Esophagus mucosa (tissue), 1 donor: ENCODE measurements at regions not wholly inside any gene's neighbourhood (a gene's known extent, or its start where the extent isn't known, plus 50 kb on each side); places are given as distances from the start of the nearest gene placed in this dataset.
"Not testable (repeated sequence)": the region's sequence is repeated elsewhere in the genome, so short reads cannot be mapped to it uniquely, and the experiment has no call there.

Source experiments
- ATAC-seq: fragments of 200-7000 bp; cut with Tn5 transposase; one replicate; pipeline ENCODE4 v1.9.1; 2020
- donor health status: DM: yes; HTN: yes; CAD: no.

GRCh38 chr10:42367532-42368230 is 270.7 kb downstream of the ZNF33B start:
- peak; percentile 97 for ATAC-seq

- no peak for ATAC-seq
Measured at GRCh38 chr10:42351745-42352144, 286.6 kb downstream of the ZNF33B start.

- ATAC-seq = not testable (repeated sequence)
Measured at GRCh38 chr10:42336593-42337337, 301.6 kb downstream of the ZNF33B start.

GRCh38 chr10:42335653-42336296 is 302.6 kb downstream of the ZNF33B start:
- ATAC-seq = not testable (repeated sequence)

- ATAC-seq = no peak
Measured at GRCh38 chr10:42304341-42304740, 334.0 kb downstream of the ZNF33B start.

- not testable (repeated sequence) for ATAC-seq
Measured at GRCh38 chr10:42281896-42282295, 356.5 kb downstream of the ZNF33B start.

GRCh38 chr10:42269788-42270187 is 368.6 kb downstream of the ZNF33B start:
- ATAC-seq = not testable (repeated sequence)

- not testable (repeated sequence) for ATAC-seq
Measured at GRCh38 chr10:42263259-42263658, 375.1 kb downstream of the ZNF33B start.

GRCh38 chr10:42243002-42243401 is 395.4 kb downstream of the ZNF33B start:
- not testable (repeated sequence) for ATAC-seq

GRCh38 chr10:42242135-42242805 is 396.1 kb downstream of the ZNF33B start:
- ATAC-seq = no peak

GRCh38 chr10:42236401-42236800 is 402.0 kb downstream of the ZNF33B start:
- not testable (repeated sequence) for ATAC-seq

GRCh38 chr10:42235736-42236135 is 402.6 kb downstream of the ZNF33B start:
- ATAC-seq = not testable (repeated sequence)

- not testable (repeated sequence) for ATAC-seq
Measured at GRCh38 chr10:42235241-42235640, 403.1 kb downstream of the ZNF33B start.

- not testable (repeated sequence) for ATAC-seq
Measured at GRCh38 chr10:42234506-42234905, 403.9 kb downstream of the ZNF33B start.

GRCh38 chr10:42233461-42234206 is 404.7 kb downstream of the ZNF33B start:
- not testable (repeated sequence) for ATAC-seq

- ATAC-seq = not testable (repeated sequence)
Measured at GRCh38 chr10:42232955-42233354, 405.4 kb downstream of the ZNF33B start.

GRCh38 chr10:42230812-42231211 is 407.6 kb downstream of the ZNF33B start:
- ATAC-seq = not testable (repeated sequence)

- not testable (repeated sequence) for ATAC-seq
Measured at GRCh38 chr10:42230115-42230514, 408.3 kb downstream of the ZNF33B start.

GRCh38 chr10:42227859-42228258 is 410.5 kb downstream of the ZNF33B start:
- ATAC-seq = not testable (repeated sequence)

GRCh38 chr10:42193588-42193987 is 444.8 kb downstream of the ZNF33B start:
- ATAC-seq = not testable (repeated sequence)

- ATAC-seq = not testable (repeated sequence)
Measured at GRCh38 chr10:42192450-42192849, 445.9 kb downstream of the ZNF33B start.
